Activated naive CD4-positive, alpha-beta T cell treated with anti-CD3 and anti-CD28 coated beads for 36 hours (primary cell): ENCODE measurements at regions not wholly inside any gene's neighbourhood (a gene's known extent, or its start where the extent isn't known, plus 50 kb on each side); places are given as distances from the start of the nearest gene placed in this dataset.
"Not testable (repeated sequence)": the region's sequence is repeated elsewhere in the genome, so short reads cannot be mapped to it uniquely, and the experiment has no call there.

ENCODE experiments used
- CTCF ChIA-PET: fragments of 350-600 bp; sonication (Branson Sonifier 250); formaldehyde crosslinking; loops from one replicate; lab custom pipeline; 2021; ENCODE audit warnings: antibody characterized with exemption; lab: Charles Lee
- DNase-seq: peaks from one replicate; pipeline ENCODE4 v3.0.0-alpha.2; 2020
- H3K27ac Mint-ChIP-seq: one replicate; pipeline ENCODE4 v1.8.0; 2021; ENCODE audit warnings: mild to moderate bottlenecking, mixed read lengths
- H3K27me3 Mint-ChIP-seq: one replicate; pipeline ENCODE4 v1.8.0; 2021; ENCODE audit warnings: low read depth, mixed read lengths
- H3K36me3 Mint-ChIP-seq: one replicate; pipeline ENCODE4 v1.8.0; 2021; ENCODE audit warnings: low read depth, mixed read lengths
- H3K4me1 Mint-ChIP-seq: one replicate; pipeline ENCODE4 v1.8.0; 2021; ENCODE audit warnings: low read depth, mixed read lengths
- H3K4me3 Mint-ChIP-seq: one replicate; pipeline ENCODE4 v1.8.0; 2021; ENCODE audit warnings: mild to moderate bottlenecking, moderate library complexity, mixed read lengths
- H3K9me3 Mint-ChIP-seq: one replicate; pipeline ENCODE4 v1.8.0; 2021; ENCODE audit warnings: mixed read lengths
- intact Hi-C: fragments of 100-400 bp; cut with micrococcal nuclease; formaldehyde crosslinking; loops from one replicate; pipeline ENCODE4 v1.15.1; 2023

- H3K27me3 Mint-ChIP-seq, result no peaks in the 10 kb centered on the region
Observed at GRCh38 chr9:90169490-90169889, 473.1 kb downstream of the DIRAS2 start.

GRCh38 chr9:90173935-90174334, 468.7 kb downstream of the DIRAS2 start:
- H3K27me3 Mint-ChIP-seq, intact Hi-C loops, H3K36me3 Mint-ChIP-seq, DNase-seq, H3K27ac Mint-ChIP-seq, H3K4me3 Mint-ChIP-seq, H3K4me1 Mint-ChIP-seq, H3K9me3 Mint-ChIP-seq: not testable (repeated sequence)
- CTCF ChIA-PET, result interaction anchor here (0.6 kb wide), 1 partner anchor 1406 kb away, joined by 4 read pairs; no protein-coding TSS in a partner anchor

More at GRCh38 chr9:90169490-90169889, 473.1 kb downstream of the DIRAS2 start:
- intact Hi-C loops, result no loop called here
- Mint-ChIP-seq H3K27ac (no peak overlapping the region), H3K36me3 (no peaks in the 10 kb centered on the region), H3K9me3 (peaks cover 6% of the 10 kb centered on the region), H3K4me1 (no peaks in the 10 kb centered on the region), H3K4me3 (no peak overlapping the region)
- CTCF ChIA-PET, result no interaction called here
- DNase-seq, result no peak

DNA sequence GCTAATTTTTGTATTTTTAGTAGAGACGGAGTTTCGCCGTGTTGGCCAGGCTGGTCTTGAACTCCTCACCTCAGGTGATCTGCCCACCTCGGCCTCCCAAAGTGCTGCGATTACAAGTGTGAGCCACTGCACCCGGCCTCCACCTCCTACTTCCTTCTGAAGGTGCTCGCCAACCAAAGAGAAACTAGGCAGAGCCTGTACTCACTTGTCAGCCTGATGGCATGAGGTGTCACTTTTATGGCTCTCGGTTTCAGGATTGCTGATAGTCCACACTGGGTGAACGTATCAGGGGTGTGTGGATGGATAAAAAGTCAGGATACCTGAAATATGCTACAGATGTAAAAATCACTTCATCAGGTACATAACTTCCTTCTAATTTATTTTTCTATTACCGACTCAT, 468.3 kb downstream of the DIRAS2 start:
- H3K9me3 Mint-ChIP-seq, H3K27me3 Mint-ChIP-seq, H3K27ac Mint-ChIP-seq, H3K4me3 Mint-ChIP-seq, intact Hi-C loops, DNase-seq, H3K4me1 Mint-ChIP-seq, H3K36me3 Mint-ChIP-seq: not testable (repeated sequence)
- CTCF ChIA-PET, result interaction anchor here (0.6 kb wide), 1 partner anchor 1405 kb away, joined by 4 read pairs; no protein-coding TSS in a partner anchor

- Mint-ChIP-seq H3K9me3 (peaks cover 6% of the 10 kb centered on the region), H3K36me3 (no peaks in the 10 kb centered on the region), H3K4me3 (no peak overlapping the region), H3K4me1 (no peaks in the 10 kb centered on the region), H3K27me3 (no peaks in the 10 kb centered on the region), H3K27ac (no peak overlapping the region)
- CTCF ChIA-PET, result interaction anchor here (1.3 kb wide), 1 partner anchor 32 kb away, joined by 4 read pairs; no protein-coding TSS in a partner anchor
- no peak for DNase-seq
- intact Hi-C loops, result no loop called here
Observed at GRCh38 chr9:90175257-90175656, 467.4 kb downstream of the DIRAS2 start.

- no peaks in the 10 kb centered on the region for H3K4me1 Mint-ChIP-seq
- H3K27ac Mint-ChIP-seq, result no peak overlapping the region
- H3K9me3 Mint-ChIP-seq, result peaks cover 5% of the 10 kb centered on the region
- H3K27me3 Mint-ChIP-seq, result no peaks in the 10 kb centered on the region
- no peak overlapping the region for H3K4me3 Mint-ChIP-seq
- DNase-seq, result no peak
- intact Hi-C loops, result no loop called here
- CTCF ChIA-PET, result interaction anchor here (1.3 kb wide), 1 partner anchor 33 kb away, joined by 4 read pairs; no protein-coding TSS in a partner anchor
- H3K36me3 Mint-ChIP-seq, result no peaks in the 10 kb centered on the region
Observed at GRCh38 chr9:90175865-90176264, 466.8 kb downstream of the DIRAS2 start.

DNA sequence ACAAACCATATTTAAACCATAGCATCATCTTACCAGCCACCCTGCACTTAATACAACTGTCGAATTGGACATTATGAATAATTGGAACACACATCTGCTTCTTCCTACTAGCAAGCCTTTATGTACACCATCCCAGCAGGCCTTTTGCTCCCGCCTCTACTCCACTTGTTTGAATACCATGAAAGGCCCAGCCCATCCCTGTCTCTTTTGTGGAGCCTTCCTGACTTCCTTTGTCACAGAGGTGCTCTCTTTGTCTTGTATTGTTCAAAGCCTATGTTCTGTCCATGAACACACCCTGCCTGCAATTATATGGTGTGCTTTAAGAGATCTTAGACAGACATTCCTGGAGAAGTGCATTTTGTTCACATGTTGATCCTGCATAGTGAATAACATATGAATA, 465.7 kb downstream of the DIRAS2 start:
- H3K9me3 Mint-ChIP-seq, result no peaks in the 10 kb centered on the region
- no peak overlapping the region for H3K4me3 Mint-ChIP-seq
- H3K27ac Mint-ChIP-seq, result no peak overlapping the region
- CTCF ChIA-PET, result no interaction called here
- H3K4me1 Mint-ChIP-seq, result no peaks in the 10 kb centered on the region
- no peaks in the 10 kb centered on the region for H3K36me3 Mint-ChIP-seq
- no peaks in the 10 kb centered on the region for H3K27me3 Mint-ChIP-seq
- intact Hi-C loops, result no loop called here
- DNase-seq, result no peak

DNA sequence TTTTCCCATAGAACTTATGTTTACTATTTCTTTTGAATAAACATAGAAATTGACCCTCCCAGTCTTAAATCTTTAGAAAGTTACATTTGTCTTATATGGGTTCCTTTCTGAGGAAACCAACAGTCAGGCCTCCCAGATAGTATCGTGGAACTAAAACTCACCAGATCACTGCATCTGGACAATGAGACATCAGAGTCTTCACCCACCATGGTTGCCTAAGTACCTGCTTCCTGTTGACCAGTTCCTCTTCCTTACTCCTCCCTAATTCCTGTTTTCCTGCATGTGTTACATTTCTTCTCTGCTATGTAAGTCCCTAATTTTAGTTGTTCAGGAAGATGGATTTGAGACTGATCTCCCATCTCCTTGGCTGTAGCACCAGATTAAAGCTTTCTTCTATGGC, 462.2 kb downstream of the DIRAS2 start:
- CTCF ChIA-PET, result interaction anchor here (1.0 kb wide), 1 partner anchor 40 kb away, joined by 3 read pairs; no protein-coding TSS in a partner anchor

GRCh38 chr9:90188656-90189055, 454.0 kb downstream of the DIRAS2 start:
- Mint-ChIP-seq H3K4me1 (peaks cover 20% of the 10 kb centered on the region), H3K36me3 (peaks cover 2% of the 10 kb centered on the region), H3K27ac (no peak overlapping the region), H3K27me3 (peaks cover 2% of the 10 kb centered on the region), H3K9me3 (peaks cover 3% of the 10 kb centered on the region), H3K4me3 (no peak overlapping the region)
- CTCF ChIA-PET, result no interaction called here
- no peak for DNase-seq
- intact Hi-C loops, result no loop called here

More for the DNA sequence above, 462.2 kb downstream of the DIRAS2 start:
- Mint-ChIP-seq H3K4me3 (no peak overlapping the region), H3K9me3 (no peaks in the 10 kb centered on the region), H3K27me3 (peaks cover 2% of the 10 kb centered on the region), H3K27ac (no peak overlapping the region), H3K36me3 (no peaks in the 10 kb centered on the region), H3K4me1 (no peaks in the 10 kb centered on the region)
- intact Hi-C loops, result no loop called here
- no peak for DNase-seq

DNA sequence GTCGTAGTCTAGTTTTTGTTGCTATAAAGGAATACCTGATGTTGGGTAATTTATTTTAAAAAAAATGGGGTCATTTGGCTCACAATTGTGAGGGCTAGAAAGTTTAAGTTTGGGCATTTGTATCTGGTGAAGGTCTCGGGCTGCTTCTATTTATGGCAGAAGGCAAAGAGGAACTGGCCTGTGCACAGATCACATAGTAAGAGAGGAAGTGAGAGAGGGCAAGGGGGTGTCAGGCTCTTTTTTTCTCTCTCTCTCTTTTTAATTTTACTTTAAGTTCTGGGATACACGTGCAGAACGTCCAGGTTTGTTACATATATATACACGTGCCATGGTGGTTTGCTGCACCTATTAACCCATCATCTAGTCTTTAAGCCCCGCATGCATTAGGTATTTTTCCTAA, 453.3 kb downstream of the DIRAS2 start:
- DNase-seq, result no peak
- Mint-ChIP-seq H3K9me3 (peaks cover 3% of the 10 kb centered on the region), H3K27me3 (peaks cover 2% of the 10 kb centered on the region), H3K36me3 (peaks cover 2% of the 10 kb centered on the region), H3K27ac (no peak overlapping the region), H3K4me1 (peaks cover 20% of the 10 kb centered on the region), H3K4me3 (no peak overlapping the region)
- intact Hi-C loops, result no loop called here
- CTCF ChIA-PET, result no interaction called here

- peaks cover 20% of the 10 kb centered on the region for H3K4me1 Mint-ChIP-seq
- intact Hi-C loops, H3K9me3 Mint-ChIP-seq, H3K27ac Mint-ChIP-seq, H3K27me3 Mint-ChIP-seq, CTCF ChIA-PET, H3K4me3 Mint-ChIP-seq, H3K36me3 Mint-ChIP-seq: not testable (repeated sequence)
- peak; percentile 50 for DNase-seq
Observed at GRCh38 chr9:90192465-90192864, 450.2 kb downstream of the DIRAS2 start.

DNA sequence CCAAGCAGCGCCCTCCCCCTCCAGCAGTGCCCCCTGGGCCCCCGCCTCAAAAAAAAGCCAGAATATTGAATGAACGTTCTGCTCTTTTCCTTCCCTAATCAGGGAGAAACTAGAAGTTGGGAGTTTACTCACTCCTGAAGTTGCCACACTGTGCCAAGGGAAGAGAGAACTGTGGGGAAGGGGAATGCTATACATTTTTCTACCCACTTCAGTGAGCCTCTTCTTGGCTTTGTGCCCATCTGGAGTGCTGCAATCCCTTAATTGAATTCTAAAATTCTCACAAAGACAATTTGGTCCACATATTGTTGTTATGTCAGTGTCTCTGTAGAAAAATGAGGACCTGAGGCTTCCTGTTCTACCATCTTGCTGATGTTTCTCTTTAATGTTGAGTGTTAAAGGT, 443.7 kb downstream of the DIRAS2 start:
- Mint-ChIP-seq H3K27me3 (peaks cover 7% of the 10 kb centered on the region), H3K4me3 (no peak overlapping the region), H3K36me3 (peaks cover 1% of the 10 kb centered on the region), H3K27ac (no peak overlapping the region), H3K4me1 (no peaks in the 10 kb centered on the region), H3K9me3 (peaks cover 12% of the 10 kb centered on the region)
- intact Hi-C loops, result no loop called here
- no peak for DNase-seq
- CTCF ChIA-PET, result interaction anchor here (0.8 kb wide), 1 partner anchor 510 kb away, joined by 3 read pairs; no protein-coding TSS in a partner anchor

DNA sequence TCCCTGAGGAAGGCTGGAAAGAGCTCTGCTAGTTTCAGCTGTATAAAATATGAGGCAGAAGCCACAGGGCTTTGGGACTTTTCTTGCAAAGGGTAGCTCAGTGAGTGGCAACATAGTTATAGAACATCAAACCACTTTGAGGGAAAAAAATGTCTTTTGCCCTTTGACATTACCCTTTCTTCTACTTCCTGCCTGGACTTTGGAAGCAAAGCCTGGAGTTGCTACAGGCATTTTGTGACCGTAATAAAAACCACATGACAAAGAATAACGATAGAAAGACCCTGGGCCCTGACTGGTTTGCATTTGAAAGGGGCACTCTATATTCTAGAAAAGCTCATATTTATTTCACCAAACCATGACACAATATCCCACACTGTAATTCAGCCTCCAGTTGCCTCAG, 440.9 kb downstream of the DIRAS2 start:
- CTCF ChIA-PET, result interaction anchor here (0.6 to 0.7 kb wide), 2 partner anchors 610 to 771 kb away, joined by 3 to 4 read pairs; no protein-coding TSS in a partner anchor
- DNase-seq, result no peak

DNA sequence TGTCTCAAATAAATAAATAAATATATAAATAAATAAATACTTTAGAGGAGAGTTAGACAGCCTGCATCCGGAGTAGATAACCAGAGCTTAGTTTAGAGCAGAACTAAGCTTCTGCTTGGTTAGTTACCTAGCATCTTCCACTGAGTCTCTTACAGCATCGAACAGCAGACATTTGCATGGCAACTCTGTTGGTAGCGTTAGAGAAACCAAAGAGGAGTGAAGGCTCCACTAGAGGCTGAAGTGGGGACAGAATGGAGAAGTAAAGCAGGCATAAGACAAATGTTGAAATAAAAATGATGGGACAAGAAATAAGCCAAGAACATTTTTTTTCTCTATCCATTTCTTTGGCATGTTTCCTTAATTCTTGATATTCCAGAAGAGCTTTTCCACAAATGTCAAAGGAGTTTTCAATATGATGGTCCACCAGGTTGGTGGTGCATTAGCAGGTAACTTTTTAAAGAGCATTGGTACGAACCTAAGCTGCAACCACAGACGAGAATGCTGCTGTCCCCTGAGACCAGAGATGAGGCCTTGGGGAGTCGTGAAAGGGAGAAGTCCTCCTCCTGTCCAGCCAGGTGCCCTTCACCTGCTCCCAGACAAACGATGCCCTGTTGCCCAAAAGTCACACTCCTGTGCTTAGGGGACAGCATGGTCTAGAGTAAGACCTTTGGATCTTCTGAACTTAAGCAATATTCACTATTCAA, 438.3 kb downstream of the DIRAS2 start:
- H3K36me3 Mint-ChIP-seq, result no peaks in the 10 kb centered on the region
- H3K27me3 Mint-ChIP-seq, result peaks cover 4% of the 10 kb centered on the region
- no peaks in the 10 kb centered on the region for H3K4me1 Mint-ChIP-seq
- no peak for DNase-seq
- CTCF ChIA-PET, result no interaction called here
- H3K27ac Mint-ChIP-seq, result no peak overlapping the region
- intact Hi-C loops, result no loop called here
- H3K9me3 Mint-ChIP-seq, result no peaks in the 10 kb centered on the region
- H3K4me3 Mint-ChIP-seq, result no peak overlapping the region

More for the DNA sequence above, 440.9 kb downstream of the DIRAS2 start:
- Mint-ChIP-seq H3K9me3 (peaks cover 6% of the 10 kb centered on the region), H3K27ac (no peak overlapping the region), H3K4me3 (no peak overlapping the region), H3K4me1 (no peaks in the 10 kb centered on the region), H3K27me3 (peaks cover 4% of the 10 kb centered on the region), H3K36me3 (no peaks in the 10 kb centered on the region)
- intact Hi-C loops, result no loop called here
